ENCODE measurements at regions not wholly inside any gene's neighbourhood (a gene's known extent, or its start where the extent isn't known, plus 50 kb on each side); places are given as distances from the start of the nearest gene placed in this dataset.

GRCh38 chr6:147055821-147056392 is 148.3 kb upstream of the STXBP5 start:
- Mint-ChIP-seq H3K9me3 (ENCODE audit: unreplicated experiment) (no peaks in the 10 kb centered on the region), H3K4me3 (ENCODE audit: unreplicated experiment) (no peak overlapping the region), H3K27ac (ENCODE audit: unreplicated experiment) (no peak overlapping the region), H3K27me3 (ENCODE audit: unreplicated experiment) (no peaks in the 10 kb centered on the region), H3K4me1 (ENCODE audit: low read depth, unreplicated experiment) (peaks cover 8% of the 10 kb centered on the region), H3K36me3 (ENCODE audit: unreplicated experiment) (no peaks in the 10 kb centered on the region)
- no peak for TF ChIP-seq CTCF (IDR thresholded peaks at IDR 0.05; ENCODE audit: partially characterized antibody, unreplicated experiment)
- DNase-seq = no peak

- TF ChIP-seq CTCF (IDR thresholded peaks at IDR 0.05; ENCODE audit: partially characterized antibody, unreplicated experiment) = no peak
- no peak for DNase-seq
- H3K27ac Mint-ChIP-seq (ENCODE audit: unreplicated experiment) = no peak overlapping the region
- H3K9me3 Mint-ChIP-seq (ENCODE audit: unreplicated experiment) = no peaks in the 10 kb centered on the region
- no peaks in the 10 kb centered on the region for H3K36me3 Mint-ChIP-seq (ENCODE audit: unreplicated experiment)
- H3K4me1 Mint-ChIP-seq (ENCODE audit: low read depth, unreplicated experiment) = peaks cover 8% of the 10 kb centered on the region
- no peak overlapping the region for H3K4me3 Mint-ChIP-seq (ENCODE audit: unreplicated experiment)
- no peaks in the 10 kb centered on the region for H3K27me3 Mint-ChIP-seq (ENCODE audit: unreplicated experiment)
These were observed 147.0 kb upstream of the STXBP5 start for GRCh38 chr6:147057188-147057587.

GRCh38 chr6:147057705-147058342 is 146.4 kb upstream of the STXBP5 start:
- no peaks in the 10 kb centered on the region for H3K27me3 Mint-ChIP-seq (ENCODE audit: unreplicated experiment)
- H3K36me3 Mint-ChIP-seq (ENCODE audit: unreplicated experiment) = no peaks in the 10 kb centered on the region
- no peak for TF ChIP-seq CTCF (IDR thresholded peaks at IDR 0.05; ENCODE audit: partially characterized antibody, unreplicated experiment)
- H3K27ac Mint-ChIP-seq (ENCODE audit: unreplicated experiment) = no peak overlapping the region
- H3K9me3 Mint-ChIP-seq (ENCODE audit: unreplicated experiment) = no peaks in the 10 kb centered on the region
- DNase-seq = no peak
- peaks cover 8% of the 10 kb centered on the region for H3K4me1 Mint-ChIP-seq (ENCODE audit: low read depth, unreplicated experiment)
- H3K4me3 Mint-ChIP-seq (ENCODE audit: unreplicated experiment) = no peak overlapping the region

- H3K4me1 Mint-ChIP-seq (ENCODE audit: low read depth, unreplicated experiment) = peaks cover 4% of the 10 kb centered on the region
- H3K27me3 Mint-ChIP-seq (ENCODE audit: unreplicated experiment) = no peaks in the 10 kb centered on the region
- DNase-seq = no peak
- H3K9me3 Mint-ChIP-seq (ENCODE audit: unreplicated experiment) = no peaks in the 10 kb centered on the region
- H3K4me3 Mint-ChIP-seq (ENCODE audit: unreplicated experiment) = no peak overlapping the region
- H3K36me3 Mint-ChIP-seq (ENCODE audit: unreplicated experiment) = no peaks in the 10 kb centered on the region
- TF ChIP-seq CTCF (IDR thresholded peaks at IDR 0.05; ENCODE audit: partially characterized antibody, unreplicated experiment) = no peak
- no peak overlapping the region for H3K27ac Mint-ChIP-seq (ENCODE audit: unreplicated experiment)
These were observed 145.3 kb upstream of the STXBP5 start for GRCh38 chr6:147058786-147059385.

- no peak for DNase-seq
- H3K27ac Mint-ChIP-seq (ENCODE audit: unreplicated experiment) = no peak overlapping the region
- H3K9me3 Mint-ChIP-seq (ENCODE audit: unreplicated experiment) = peaks cover 2% of the 10 kb centered on the region
- no peaks in the 10 kb centered on the region for H3K36me3 Mint-ChIP-seq (ENCODE audit: unreplicated experiment)
- peaks cover 2% of the 10 kb centered on the region for H3K27me3 Mint-ChIP-seq (ENCODE audit: unreplicated experiment)
- H3K4me3 Mint-ChIP-seq (ENCODE audit: unreplicated experiment) = no peak overlapping the region
- TF ChIP-seq CTCF (IDR thresholded peaks at IDR 0.05; ENCODE audit: partially characterized antibody, unreplicated experiment) = no peak
- peaks cover 4% of the 10 kb centered on the region for H3K4me1 Mint-ChIP-seq (ENCODE audit: low read depth, unreplicated experiment)
These were observed 143.6 kb upstream of the STXBP5 start for GRCh38 chr6:147060636-147061035.
